Subcutaneous abdominal adipose tissue (tissue), 5 donors: ENCODE measurements at regions not wholly inside any gene's neighbourhood (a gene's known extent, or its start where the extent isn't known, plus 50 kb on each side); places are given as distances from the start of the nearest gene placed in this dataset.

ENCODE experiments used
- H3K27ac ChIP-seq: one replicate; pipeline ENCODE4 v1.7.0; 2013; ENCODE audit warnings: low read depth, mild to moderate bottlenecking, inconsistent platforms, low read length, moderate library complexity
- H3K27me3 ChIP-seq, 5 donors: one replicate each; pipeline ENCODE4 v1.7.0; 2013; ENCODE audit warnings: low read length in 5 of 5, inconsistent platforms in 1 of 5; ENCODE audit not compliant: control insufficient read depth in 5 of 5, insufficient read depth in 4 of 5
- H3K36me3 ChIP-seq, 5 donors: one replicate each; pipeline ENCODE4 v1.7.0; 2013; ENCODE audit warnings: low read length in 5 of 5; ENCODE audit not compliant: control insufficient read depth in 5 of 5, insufficient read depth in 5 of 5
- H3K4me1 ChIP-seq, 5 donors: one replicate each; pipeline ENCODE4 v1.7.0; 2013; ENCODE audit warnings: low read length in 5 of 5, mild to moderate bottlenecking in 3 of 5, moderate library complexity in 1 of 5; ENCODE audit not compliant: control insufficient read depth in 5 of 5, insufficient read depth in 5 of 5
- H3K4me3 ChIP-seq, 5 donors: one replicate each; pipeline ENCODE4 v1.7.0; 2013; ENCODE audit warnings: low read length in 5 of 5, low read depth in 1 of 5
- H3K9ac ChIP-seq, 5 donors: one replicate each; pipeline ENCODE4 v1.7.0; 2013; ENCODE audit warnings: low read length in 5 of 5, mild to moderate bottlenecking in 4 of 5, moderate library complexity in 3 of 5
- H3K9me3 ChIP-seq, 5 donors: one replicate each; pipeline ENCODE4 v1.7.0; 2013; ENCODE audit warnings: low read length in 5 of 5; ENCODE audit not compliant: control insufficient read depth in 5 of 5
- donor health status: healthy.
- donor health status: healthy.
- donor health status: healthy.
- donor health status: healthy.
- donor health status: healthy.

- no peaks in the 10 kb centered on the region for H3K27me3 ChIP-seq
- no peak overlapping the region for H3K9ac ChIP-seq
- H3K9me3 ChIP-seq: no peaks in the 10 kb centered on the region
- H3K27ac ChIP-seq: no peak overlapping the region
- no peaks in the 10 kb centered on the region for H3K36me3 ChIP-seq
- H3K4me3 ChIP-seq: no peak overlapping the region
- H3K4me1 ChIP-seq: no peaks in the 10 kb centered on the region
These were observed 94.5 kb upstream of the SPATA31D4 start for GRCh38 chr9:81833563-81834345.

DNA sequence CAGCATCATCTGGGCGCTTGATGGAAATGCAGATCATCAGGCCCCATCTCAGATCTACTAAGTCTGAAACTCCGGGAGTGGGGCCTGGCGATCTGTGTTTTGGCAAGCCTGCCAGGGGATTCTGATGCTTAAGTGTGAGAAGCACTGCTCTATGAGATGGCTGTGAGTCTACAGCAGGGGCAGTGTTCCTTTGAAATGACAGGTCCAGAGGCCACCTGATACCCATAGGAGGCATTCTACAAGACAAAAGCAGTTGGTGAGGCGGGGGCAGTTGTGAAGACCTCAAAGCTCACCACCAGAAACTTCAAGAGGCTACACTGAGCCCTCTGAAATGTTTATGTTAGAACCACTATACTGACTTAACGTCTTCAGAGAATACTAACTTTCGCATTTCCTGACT lies 86.9 kb upstream of the SPATA31D4 start:
- Histone ChIP-seq H3K4me3 (no peak overlapping the region), H3K27me3 (no peaks in the 10 kb centered on the region), H3K9ac (no peak overlapping the region), H3K36me3 (no peaks in the 10 kb centered on the region), H3K27ac (no peak overlapping the region), H3K4me1 (peaks cover 0 to 5% (median 3%) of the 10 kb centered on the region in 5 donors), H3K9me3 (no peaks in the 10 kb centered on the region)

GRCh38 chr9:81844131-81844567 lies 84.1 kb upstream of the SPATA31D4 start:
- no peak overlapping the region for H3K9ac ChIP-seq
- no peak overlapping the region for H3K27ac ChIP-seq
- no peaks in the 10 kb centered on the region for H3K9me3 ChIP-seq

DNA sequence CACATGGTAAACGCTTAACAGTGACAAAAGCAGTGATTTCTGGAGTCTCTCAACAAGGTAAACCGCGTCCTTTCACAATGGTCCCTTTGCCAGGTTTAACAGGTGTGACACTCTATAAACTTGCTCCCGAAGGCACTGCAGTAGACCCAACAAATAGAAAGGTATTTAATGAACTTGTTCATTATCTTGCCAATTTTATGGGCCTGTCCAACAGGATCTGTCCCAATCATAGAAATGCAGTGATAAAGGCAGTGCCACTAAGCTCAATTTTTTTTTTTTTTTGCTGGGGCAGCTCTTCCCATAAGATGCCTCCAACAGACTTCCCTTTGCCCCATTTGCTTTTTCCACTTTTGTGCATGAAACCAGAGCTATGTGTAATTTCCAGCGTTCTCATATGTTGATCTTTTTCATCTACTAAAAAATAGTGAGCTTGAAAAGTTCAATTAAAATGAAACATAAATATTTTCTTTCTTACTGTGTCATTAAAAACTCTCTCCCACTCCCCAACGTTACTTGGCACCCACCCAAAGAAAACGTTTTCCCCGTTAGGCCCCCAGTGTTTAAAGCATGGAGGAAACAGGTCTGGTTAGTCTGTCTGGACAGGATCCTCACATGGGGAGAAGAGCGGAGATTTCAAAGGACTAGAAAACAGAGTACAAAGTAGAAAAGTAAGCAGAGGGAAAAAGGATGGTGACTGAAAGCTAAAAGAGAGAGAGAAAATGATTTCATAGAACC lies 80.9 kb upstream of the SPATA31D4 start:
- Histone ChIP-seq H3K4me1 (peaks cover 0 to 22% (median 8%) of the 10 kb centered on the region in 5 donors), H3K9me3 (no peaks in the 10 kb centered on the region), H3K27me3 (no peaks in the 10 kb centered on the region), H3K4me3 (no peak overlapping the region), H3K36me3 (no peaks in the 10 kb centered on the region), H3K9ac (no peak overlapping the region), H3K27ac (no peak overlapping the region)

More at GRCh38 chr9:81844131-81844567, 84.1 kb upstream of the SPATA31D4 start:
- peaks cover 0 to 10% (median 3%) of the 10 kb centered on the region in 5 donors for H3K4me1 ChIP-seq
- H3K27me3 ChIP-seq: no peaks in the 10 kb centered on the region
- H3K4me3 ChIP-seq: no peak overlapping the region
- no peaks in the 10 kb centered on the region for H3K36me3 ChIP-seq

GRCh38 chr9:81848472-81848871 lies 79.8 kb upstream of the SPATA31D4 start:
- H3K4me1 ChIP-seq: peaks cover 0 to 17% (median 5%) of the 10 kb centered on the region in 5 donors
- no peaks in the 10 kb centered on the region for H3K27me3 ChIP-seq
- H3K36me3 ChIP-seq: no peaks in the 10 kb centered on the region
- H3K9ac ChIP-seq: no peak overlapping the region
- H3K27ac ChIP-seq: no peak overlapping the region
- no peaks in the 10 kb centered on the region for H3K9me3 ChIP-seq
- no peak overlapping the region for H3K4me3 ChIP-seq

DNA sequence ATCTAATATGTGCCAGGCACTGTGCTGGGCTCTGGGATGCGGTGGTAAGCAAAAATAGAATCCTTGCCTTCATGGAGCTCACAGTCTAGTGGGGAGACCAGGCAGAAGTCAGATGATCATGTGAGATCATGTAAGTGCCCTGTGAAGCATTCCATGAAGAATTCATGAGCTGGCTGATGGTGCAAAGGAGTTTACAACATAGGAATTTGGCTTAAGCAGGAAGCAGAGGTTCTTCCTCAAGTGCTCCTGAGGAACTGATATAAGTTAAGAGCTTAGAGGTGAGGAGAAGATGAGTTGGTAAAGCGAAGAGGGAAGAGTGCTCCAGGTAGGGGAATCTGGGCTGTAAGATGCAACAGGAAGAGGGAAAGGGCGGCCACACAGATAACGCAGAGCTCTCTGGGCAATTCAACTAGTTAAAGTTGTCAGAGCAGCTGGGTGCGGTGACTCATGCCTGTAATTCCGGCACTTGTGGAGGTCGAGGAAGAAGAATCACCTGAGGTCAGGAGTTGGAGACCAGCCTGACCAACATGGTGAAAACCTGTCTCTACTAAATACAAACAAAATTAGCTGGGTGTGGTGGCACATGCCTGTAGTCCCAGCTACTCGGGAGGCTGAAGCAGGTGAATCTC lies 78.5 kb upstream of the SPATA31D4 start:
- no peaks in the 10 kb centered on the region for H3K9me3 ChIP-seq
- H3K4me3 ChIP-seq: no peak overlapping the region
- no peak overlapping the region for H3K9ac ChIP-seq
- H3K36me3 ChIP-seq: no peaks in the 10 kb centered on the region
- peaks cover 0 to 17% (median 5%) of the 10 kb centered on the region in 5 donors for H3K4me1 ChIP-seq
- H3K27ac ChIP-seq: no peak overlapping the region
- no peaks in the 10 kb centered on the region for H3K27me3 ChIP-seq

- H3K36me3 ChIP-seq: no peaks in the 10 kb centered on the region
- H3K4me1 ChIP-seq: peaks cover 0 to 17% (median 5%) of the 10 kb centered on the region in 5 donors
- H3K27ac ChIP-seq: no peak overlapping the region
- H3K9ac ChIP-seq: no peak overlapping the region
- no peak overlapping the region for H3K4me3 ChIP-seq
- no peaks in the 10 kb centered on the region for H3K9me3 ChIP-seq
- H3K27me3 ChIP-seq: no peaks in the 10 kb centered on the region
These were observed 77.5 kb upstream of the SPATA31D4 start for GRCh38 chr9:81850724-81851123.

- no peaks in the 10 kb centered on the region for H3K27me3 ChIP-seq
- H3K9ac ChIP-seq: no peak overlapping the region
- no peaks in the 10 kb centered on the region for H3K36me3 ChIP-seq
- H3K27ac ChIP-seq: no peak overlapping the region
- H3K9me3 ChIP-seq: no peaks in the 10 kb centered on the region
- no peak overlapping the region for H3K4me3 ChIP-seq
- peaks cover 0 to 17% (median 5%) of the 10 kb centered on the region in 5 donors for H3K4me1 ChIP-seq
These were observed 76.9 kb upstream of the SPATA31D4 start for GRCh38 chr9:81851340-81851739.

DNA sequence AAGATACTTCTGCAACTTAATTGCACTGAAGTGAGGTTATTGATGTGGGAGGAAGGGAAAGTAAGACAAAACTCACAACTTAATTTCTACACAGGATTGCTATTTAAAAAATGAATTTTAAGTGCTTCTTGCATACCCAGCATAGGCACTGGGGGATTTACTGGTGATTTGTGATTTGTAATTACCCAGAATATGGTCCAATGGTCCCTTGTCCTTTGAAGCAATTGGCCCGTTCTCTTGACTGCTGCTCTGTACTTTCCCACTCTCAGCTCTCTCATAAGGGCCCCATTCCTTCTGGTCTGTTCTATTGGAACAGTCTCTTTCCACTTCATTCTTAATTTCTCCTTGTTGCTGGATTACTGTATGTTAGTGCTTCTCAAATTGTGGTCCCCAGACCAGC lies 75.4 kb upstream of the SPATA31D4 start:
- H3K4me3 ChIP-seq: no peak overlapping the region

GRCh38 chr9:81855538-81855937 lies 72.7 kb upstream of the SPATA31D4 start:
- Histone ChIP-seq H3K27ac (no peak overlapping the region), H3K4me1 (peaks cover 0 to 11% (median 8%) of the 10 kb centered on the region in 5 donors), H3K9ac (no peak overlapping the region), H3K9me3 (no peaks in the 10 kb centered on the region), H3K27me3 (no peaks in the 10 kb centered on the region), H3K36me3 (no peaks in the 10 kb centered on the region), H3K4me3 (no peak overlapping the region)

More for the DNA sequence above, 75.4 kb upstream of the SPATA31D4 start:
- Histone ChIP-seq H3K4me1 (peaks cover 0 to 17% (median 2%) of the 10 kb centered on the region in 5 donors), H3K9ac (no peak overlapping the region), H3K27ac (no peak overlapping the region), H3K9me3 (no peaks in the 10 kb centered on the region), H3K27me3 (no peaks in the 10 kb centered on the region), H3K36me3 (no peaks in the 10 kb centered on the region)
